GM10266 (cell line): ENCODE measurements at regions not wholly inside any gene's neighbourhood (a gene's known extent, or its start where the extent isn't known, plus 50 kb on each side); places are given as distances from the start of the nearest gene placed in this dataset.

Source experiments
- DNase-seq: peaks from one replicate; pipeline ENCODE4 v3.0.0; 2012; ENCODE audit errors: extremely low spot score
- CTCF ChIP-seq: IDR thresholded peaks from 2 replicates; pipeline ENCODE4 v1.5.1; 2012; ENCODE audit warnings: mild to moderate bottlenecking, low read depth; ENCODE audit not compliant: control insufficient read depth, insufficient read depth; ENCODE audit errors: missing control alignments

GRCh38 chr4:182107931-182108330, 135.3 kb upstream of the TENM3 start:
- DNase-seq = no peak

GRCh38 chr4:182111586-182111985, 131.6 kb upstream of the TENM3 start:
- no peak for TF ChIP-seq CTCF
- DNase-seq = no peak

More at GRCh38 chr4:182107931-182108330, 135.3 kb upstream of the TENM3 start:
- no peak for TF ChIP-seq CTCF

- TF ChIP-seq CTCF = no peak
- no peak for DNase-seq
These were observed 129.4 kb upstream of the TENM3 start for GRCh38 chr4:182113779-182114178.

GRCh38 chr4:182124359-182124758, 118.8 kb upstream of the TENM3 start:
- DNase-seq = no peak
- no peak for TF ChIP-seq CTCF

GRCh38 chr4:182126096-182126495, 117.1 kb upstream of the TENM3 start:
- no peak for TF ChIP-seq CTCF
- no peak for DNase-seq

GRCh38 chr4:182126603-182127002, 116.6 kb upstream of the TENM3 start:
- no peak for TF ChIP-seq CTCF
- no peak for DNase-seq

GRCh38 chr4:182133033-182133432, 110.2 kb upstream of the TENM3 start:
- no peak for DNase-seq
- no peak for TF ChIP-seq CTCF
